Inflammatory macrophage (primary cell): ENCODE measurements at regions not wholly inside any gene's neighbourhood (a gene's known extent, or its start where the extent isn't known, plus 50 kb on each side); places are given as distances from the start of the nearest gene placed in this dataset.

ENCODE experiments used
- DNase-seq, 2 donors: peaks; one replicate each; pipeline ENCODE4 v3.0.0-alpha.2; 2020 to 2022

GRCh38 chr3:139870000-139870675 is 64.8 kb upstream of the CLSTN2 start:
- DNase-seq, result no peak

DNA sequence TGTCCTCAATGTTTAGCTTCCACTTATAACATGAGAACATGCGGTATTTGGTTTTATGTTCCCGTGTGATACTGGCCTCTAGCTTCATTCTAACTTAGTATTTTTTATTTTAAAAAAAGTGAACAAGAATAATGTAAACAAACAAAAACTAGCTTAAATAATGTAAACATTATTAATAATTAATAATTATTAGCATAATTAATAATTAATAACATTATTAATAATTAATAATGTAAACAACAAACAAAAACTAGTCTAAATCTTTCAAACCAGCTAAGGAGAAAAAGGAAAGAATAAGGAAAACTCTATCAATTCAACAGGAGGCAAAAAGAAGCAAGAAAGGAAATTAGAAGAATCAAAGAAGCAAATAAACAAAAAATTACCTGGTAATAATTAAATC is 66.2 kb upstream of the CLSTN2 start:
- no peak for DNase-seq

GRCh38 chr3:139848660-139849059 is 86.3 kb upstream of the CLSTN2 start:
- no peak for DNase-seq

- DNase-seq, result no peak
Measured at GRCh38 chr3:139846729-139847128, 88.3 kb upstream of the CLSTN2 start.

- no peak for DNase-seq
Measured at GRCh38 chr3:139839659-139840058, 95.3 kb upstream of the CLSTN2 start.

- DNase-seq, result no peak
Measured at GRCh38 chr3:139839014-139839413, 96.0 kb upstream of the CLSTN2 start.

DNA sequence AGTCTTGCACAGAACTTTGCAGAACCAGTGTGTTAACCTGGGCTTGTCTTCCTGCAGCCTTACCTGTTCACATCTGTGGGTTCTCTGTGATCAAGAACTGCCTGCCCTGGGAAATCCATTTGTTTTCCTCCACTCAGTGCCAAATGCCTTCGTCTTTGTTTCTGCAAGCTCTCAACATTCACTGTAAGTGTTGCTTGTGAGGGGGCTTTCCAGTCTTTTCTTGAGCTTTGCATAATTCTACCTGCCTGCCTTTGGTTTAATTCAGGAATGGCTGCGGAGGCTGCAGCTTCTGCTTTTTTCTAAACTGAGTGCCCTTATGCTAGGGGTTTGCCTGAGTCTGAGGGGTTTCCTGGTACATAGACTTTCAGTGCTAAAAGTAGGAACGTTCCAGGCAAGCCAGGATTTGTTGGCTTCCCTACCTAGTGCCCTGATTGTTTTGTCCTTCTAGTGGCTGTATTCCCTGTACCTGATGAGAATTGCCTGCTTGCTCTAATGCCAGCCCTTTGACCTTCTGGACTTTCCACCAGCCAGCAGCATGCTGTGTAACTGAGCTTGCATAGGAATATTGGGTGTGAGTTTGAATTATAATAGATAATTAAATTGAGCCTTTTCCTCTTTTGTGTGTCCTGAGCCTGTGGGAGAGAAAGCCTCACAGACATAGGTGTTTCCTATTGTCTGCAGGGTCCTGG is 96.6 kb upstream of the CLSTN2 start:
- DNase-seq, result no peak

DNA sequence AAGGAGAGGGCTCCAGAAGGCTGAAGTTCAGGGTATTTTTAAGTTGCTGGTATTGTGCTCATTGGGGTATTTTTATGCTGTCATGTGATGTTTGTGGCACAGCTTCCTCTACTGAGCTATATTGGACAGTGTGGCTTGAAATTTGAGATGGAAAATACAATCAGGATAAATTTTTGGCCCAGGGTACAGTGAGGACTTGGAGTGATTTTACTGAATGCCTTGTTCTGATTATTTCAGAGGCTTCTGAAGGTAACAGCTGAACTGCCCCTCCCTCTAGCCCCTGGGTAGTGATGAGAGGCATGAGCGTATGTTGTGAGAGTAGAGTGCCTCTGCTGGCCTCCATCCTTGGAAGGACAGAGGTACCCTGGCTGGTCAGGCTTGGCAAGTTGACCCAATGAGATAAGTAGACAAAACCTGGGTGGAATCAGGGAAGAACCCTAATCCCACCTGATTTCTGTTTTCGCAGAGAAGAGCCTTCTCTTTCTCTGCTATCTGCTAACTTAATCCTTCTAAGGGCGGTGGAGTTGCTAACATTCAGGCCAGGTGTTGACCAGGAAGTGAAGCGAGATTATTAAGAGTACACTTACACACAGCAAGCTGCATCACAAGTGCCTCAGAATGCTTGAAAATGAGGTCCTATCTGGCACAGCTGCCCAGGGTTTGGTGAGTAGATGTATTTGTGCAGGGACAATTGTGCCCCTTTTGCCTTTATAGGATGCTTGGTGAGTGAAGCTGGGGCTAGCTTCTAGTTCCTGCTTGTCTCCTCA is 98.1 kb upstream of the CLSTN2 start:
- DNase-seq, result no peak

DNA sequence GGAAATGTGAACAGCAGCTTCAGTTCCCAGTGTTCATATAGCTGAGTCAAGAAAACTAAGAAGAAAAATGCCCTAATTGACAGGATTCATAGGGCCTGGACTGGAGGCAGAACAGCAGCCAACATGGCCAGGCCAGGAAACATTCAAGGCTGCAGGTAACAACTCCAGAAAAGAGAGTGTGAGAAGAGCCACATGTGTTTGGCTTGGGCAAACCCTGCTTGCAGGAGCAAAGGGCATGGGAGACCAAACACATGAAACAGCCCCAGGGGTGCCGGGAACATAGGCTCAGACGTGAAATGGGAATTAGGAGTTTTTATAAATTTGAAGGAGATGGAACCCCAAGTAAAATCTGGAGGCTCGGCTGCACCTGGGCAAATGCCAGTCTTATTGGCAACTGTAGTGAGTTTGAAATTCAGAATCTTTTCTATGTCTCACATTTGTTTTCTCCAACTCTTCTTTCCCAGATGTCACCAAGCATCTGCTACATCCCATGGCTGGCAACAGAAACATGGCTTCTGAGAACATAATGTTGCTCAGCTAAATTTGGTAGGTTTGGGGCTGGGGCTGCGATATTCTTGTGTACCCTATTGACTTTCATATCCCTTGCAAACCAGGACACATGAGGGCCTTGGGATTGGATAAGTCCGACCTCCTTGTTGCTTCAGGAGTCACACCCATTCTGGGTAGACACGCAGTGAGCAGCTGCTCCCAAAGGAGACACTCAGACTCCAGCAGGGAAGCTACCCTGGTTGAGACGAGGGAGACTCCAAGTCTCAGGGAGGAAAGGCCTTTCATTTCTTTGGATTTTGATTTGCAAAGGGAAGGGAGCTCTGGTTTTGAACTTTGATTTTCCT is 98.9 kb upstream of the CLSTN2 start:
- DNase-seq, result no peak

GRCh38 chr3:139832998-139833397 is 102.0 kb upstream of the CLSTN2 start:
- no peak for DNase-seq

GRCh38 chr3:139830817-139831216 is 104.2 kb upstream of the CLSTN2 start:
- DNase-seq, result no peak

DNA sequence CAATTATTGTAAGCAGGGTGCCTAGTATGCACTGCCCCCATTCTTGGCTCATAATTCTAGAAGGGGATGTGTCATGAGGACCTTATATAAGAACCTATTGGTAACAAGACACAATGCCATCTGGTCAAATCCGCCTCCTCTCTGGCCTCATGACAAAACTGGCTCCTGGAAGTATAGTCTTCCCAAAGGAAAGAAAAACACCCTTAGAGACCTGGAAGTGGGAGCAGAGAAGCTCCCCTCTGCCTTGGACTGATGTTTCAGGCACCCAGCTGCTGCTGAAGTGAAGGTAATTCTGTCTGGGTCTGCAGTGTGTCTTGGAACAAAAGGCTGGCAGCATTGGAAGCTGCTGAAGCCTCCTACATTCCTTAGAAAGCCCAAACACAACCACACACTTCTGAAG is 107.2 kb upstream of the CLSTN2 start:
- no peak for DNase-seq

GRCh38 chr3:139824864-139825263 is 110.1 kb upstream of the CLSTN2 start:
- DNase-seq, result no peak

- DNase-seq, result no peak
Measured at GRCh38 chr3:139814646-139815045, 120.3 kb upstream of the CLSTN2 start.

GRCh38 chr3:139811331-139811730 is 123.7 kb upstream of the CLSTN2 start:
- no peak for DNase-seq

- DNase-seq, result no peak
Measured at GRCh38 chr3:139808201-139808600, 126.8 kb upstream of the CLSTN2 start.

GRCh38 chr3:139803294-139803693 is 125.5 kb upstream of the NMNAT3 start:
- no peak for DNase-seq

DNA sequence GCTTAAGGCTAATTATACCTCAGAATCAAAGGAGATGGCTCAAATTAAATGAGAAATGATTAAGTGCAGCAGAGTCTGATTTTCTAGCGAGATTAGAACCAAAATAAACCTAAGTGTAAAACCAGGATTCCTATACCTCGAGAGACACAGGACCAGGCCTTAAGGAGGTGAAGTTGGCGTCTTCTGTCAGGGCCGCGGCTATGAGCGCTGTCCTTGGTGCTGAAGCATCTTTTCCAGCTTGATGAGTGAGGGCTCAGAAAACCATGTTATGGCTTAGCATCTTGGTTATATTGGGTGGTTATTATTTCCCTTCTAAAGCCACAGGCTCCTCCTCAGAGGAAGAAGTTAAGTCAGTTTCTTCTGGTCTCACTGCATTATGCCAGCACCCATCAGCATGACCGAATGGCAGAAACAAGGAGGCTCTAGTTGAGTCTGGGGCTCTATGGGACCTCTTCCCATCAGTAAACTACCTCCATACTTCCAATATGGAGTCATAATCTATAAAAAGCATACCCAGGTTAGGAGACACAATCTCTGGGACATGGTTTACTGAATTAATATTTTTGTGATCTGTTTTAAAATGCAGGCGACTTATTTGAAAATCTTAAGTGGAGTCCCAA is 120.1 kb upstream of the NMNAT3 start:
- DNase-seq, result peak in 1 of 2 donors; percentile 9

GRCh38 chr3:139794469-139795265 is 116.9 kb upstream of the NMNAT3 start:
- no peak for DNase-seq

- DNase-seq, result no peak
Measured at GRCh38 chr3:139793408-139793807, 115.6 kb upstream of the NMNAT3 start.

DNA sequence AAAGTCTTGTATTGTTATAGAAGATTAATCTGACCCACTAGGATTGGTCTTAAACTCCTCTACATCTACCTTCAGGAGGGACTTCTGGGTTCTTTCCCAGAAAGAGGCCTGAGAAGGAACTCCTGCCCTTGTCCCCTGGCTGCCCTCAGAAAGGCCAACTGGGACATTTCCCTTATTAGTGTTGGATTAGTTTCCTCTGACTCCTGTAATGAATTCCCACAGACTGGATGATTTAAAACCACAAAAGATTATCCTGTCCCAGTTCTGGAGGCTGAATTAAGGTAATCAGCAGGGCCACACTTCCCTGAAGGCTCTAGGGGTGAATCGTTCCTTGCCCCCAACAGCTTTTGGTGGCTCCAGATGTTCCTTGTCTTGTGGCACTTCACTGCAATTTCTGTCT is 102.8 kb upstream of the NMNAT3 start:
- no peak for DNase-seq
